ENCODE measurements at regions not wholly inside any gene's neighbourhood (a gene's known extent, or its start where the extent isn't known, plus 50 kb on each side); places are given as distances from the start of the nearest gene placed in this dataset.

DNA sequence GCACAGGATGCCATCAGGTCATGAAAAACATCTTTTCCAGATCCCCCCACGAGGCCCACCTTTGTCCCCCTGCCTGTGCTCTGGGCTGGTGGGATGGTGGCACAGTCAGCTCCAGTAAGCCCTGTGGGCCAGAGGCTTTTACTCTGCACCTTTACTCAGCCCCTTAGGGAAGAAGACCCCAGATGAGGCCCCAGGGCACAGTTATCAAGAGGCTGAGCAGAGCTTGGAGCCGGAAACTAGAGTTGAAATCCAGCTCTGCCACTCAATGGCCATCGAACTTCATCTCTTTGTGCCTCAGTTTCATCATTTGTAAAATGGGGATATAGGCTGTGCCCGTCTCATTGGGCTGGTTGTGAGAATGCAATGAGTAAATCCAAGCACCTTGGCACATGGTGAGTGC, 81.7 kb upstream of the TOX2 start:
- Histone ChIP-seq H3K27me3 (ENCODE audit: control insufficient read depth, insufficient read depth, low read length) (peaks cover 28% of the 10 kb centered on the region; the same call in 1 of the 2 replicates), H2BK15ac (ENCODE audit: low read depth, low read length) (no peak overlapping the region), H3K9me3 (ENCODE audit: control insufficient read depth, insufficient read depth, low read length) (peaks cover 12% of the 10 kb centered on the region), H2BK120ac (ENCODE audit: low read depth, low read length) (no peak overlapping the region), H3K9ac (ENCODE audit: low read depth, low read length) (no peak overlapping the region), H3K4me2 (ENCODE audit: low read depth, low read length) (no peak overlapping the region), H2BK20ac (ENCODE audit: low read depth, low read length) (no peak overlapping the region), H3K4me1 (ENCODE audit: control insufficient read depth, insufficient read depth, low read length) (no peaks in the 10 kb centered on the region), H3K56ac (ENCODE audit: extremely low read depth, insufficient read depth, low read length) (no peak overlapping the region), H3K79me1 (ENCODE audit: low read depth in 1 of 2, low read length in 2 of 2) (no peaks in the 10 kb centered on the region), H4K5ac (ENCODE audit: low read depth, low read length) (no peak overlapping the region), H2AFZ (replicated peaks; ENCODE audit: low read length, poor library complexity) (no peak overlapping the region), H2BK5ac (ENCODE audit: low read depth, low read length, poor library complexity, severe bottlenecking) (no peak overlapping the region), H2AK5ac (ENCODE audit: low read depth, low read length) (no peak overlapping the region), H3K4ac (ENCODE audit: low read depth, low read length) (no peak overlapping the region), H3K23ac (ENCODE audit: low read depth, low read length) (no peak overlapping the region), H4K91ac (ENCODE audit: insufficient read depth, low read depth, low read length) (no peak overlapping the region), H3K14ac (replicated peaks; ENCODE audit: low read depth, low read length) (no peak overlapping the region), H3K9me1 (ENCODE audit: insufficient read depth, low read length) (no peaks in the 10 kb centered on the region), H3K36me3 (ENCODE audit: control insufficient read depth, insufficient read depth, low read length) (no peaks in the 10 kb centered on the region), H4K20me1 (ENCODE audit: insufficient read depth, low read length) (no peaks in the 10 kb centered on the region), H3K18ac (ENCODE audit: low read depth, low read length) (no peak overlapping the region), H3K27ac (ENCODE audit: insufficient read depth, low read length) (no peak overlapping the region), H4K8ac (ENCODE audit: low read depth in 2 of 2, low read length in 2 of 2) (no peak overlapping the region), H2AK9ac (replicated peaks; ENCODE audit: low read depth, low read length, poor library complexity) (no peak overlapping the region), H3K4me3 (ENCODE audit: insufficient read depth, low read depth, low read length) (no peak overlapping the region)
- DNase-seq (no peak), ATAC-seq (ENCODE audit: low read depth) (no peak)
- 68% methylated on average over 3 of the region's 4 CpGs; no CpG with 5 or more reads in 1 of the 2 experiments for WGBS, 2 experiments (ENCODE audit: extremely low coverage in 2 of 2, insufficient read length in 1 of 2)
- POLR2A ChIA-PET (ENCODE audit: unreplicated experiment), result no interaction called here
- no peak for TF ChIP-seq BHLHE40 (IDR thresholded peaks at IDR 0.05; ENCODE audit: low read depth, low read length)
- no peak for TF ChIP-seq RFX5 (IDR thresholded peaks at IDR 0.05; ENCODE audit: low read depth, low read length)
- no peak for TF ChIP-seq SMC3 (IDR thresholded peaks at IDR 0.05; ENCODE audit: low read depth, low read length)
- no peak for TF ChIP-seq RAD21 (IDR thresholded peaks at IDR 0.05; ENCODE audit: low read length)
- TF ChIP-seq CTCF (conservative IDR thresholded peaks at IDR 0.05; ENCODE audit: low read depth, low read length), result no peak
- TF ChIP-seq ELK1 (IDR thresholded peaks at IDR 0.05; ENCODE audit: borderline replicate concordance, low read depth, low read length), result no peak
- no peak for TF ChIP-seq RCOR1 (IDR thresholded peaks at IDR 0.05; ENCODE audit: insufficient replicate concordance, low read length)
- TF ChIP-seq NFE2L2 (IDR thresholded peaks at IDR 0.05; ENCODE audit: low read depth, low read length), result no peak
- TF ChIP-seq POLR2A (IDR thresholded peaks at IDR 0.05; ENCODE audit: low read depth, low read length), result no peak
- TF ChIP-seq MAZ (IDR thresholded peaks at IDR 0.05; ENCODE audit: borderline replicate concordance, low read depth, low read length), result no peak
- no peak for TF ChIP-seq FOS (IDR thresholded peaks at IDR 0.05; ENCODE audit: low read depth, low read length)
- no peak for TF ChIP-seq CHD1 (IDR thresholded peaks at IDR 0.05; ENCODE audit: low read depth, low read length)
- TF ChIP-seq MAFK (IDR thresholded peaks at IDR 0.05; ENCODE audit: low read depth, low read length), result no peak
- no peak for TF ChIP-seq CEBPB (IDR thresholded peaks at IDR 0.05; ENCODE audit: low read depth, low read length)
- TF ChIP-seq USF2 (IDR thresholded peaks at IDR 0.05; ENCODE audit: low read depth, low read length), result no peak
- no peak for TF ChIP-seq MXI1 (IDR thresholded peaks at IDR 0.05; ENCODE audit: borderline replicate concordance, low read depth, low read length)
- dilution Hi-C loops (cut with HindIII; ENCODE audit: low sequenced_read_pairs, unreplicated experiment), result no loop called here
- in situ Hi-C loops (cut with MboI; ENCODE audit: low sequenced_read_pairs), result no loop called here
- CTCF ChIA-PET, result no interaction called here
- intact Hi-C loops (cut with micrococcal nuclease), result no loop called here
- no TSS peak for BruUV-seq (replicated peaks)
